ENCODE measurements at regions not wholly inside any gene's neighbourhood (a gene's known extent, or its start where the extent isn't known, plus 50 kb on each side); places are given as distances from the start of the nearest gene placed in this dataset.

GRCh38 chr1:229993060-229993459, 74.0 kb upstream of the GALNT2 start:
- TF ChIP-seq TAF1 (IDR thresholded peaks at IDR 0.05; ENCODE audit: low read depth) (no peak), EZH2 (IDR thresholded peaks at IDR 0.05; ENCODE audit: borderline replicate concordance, insufficient read depth, low read length, poor library complexity, severe bottlenecking) (no peak), POLR2AphosphoS5 (IDR thresholded peaks at IDR 0.05) (no peak)
